HG02885 (cell line): ENCODE measurements at regions not wholly inside any gene's neighbourhood (a gene's known extent, or its start where the extent isn't known, plus 50 kb on each side); places are given as distances from the start of the nearest gene placed in this dataset.
"Not testable (repeated sequence)": the region's sequence is repeated elsewhere in the genome, so short reads cannot be mapped to it uniquely, and the experiment has no call there.

ENCODE experiments used
- ATAC-seq: cut with Tn5 transposase; IDR thresholded peaks from one replicate; pipeline ENCODE4 v1.9.1; 2021; ENCODE audit warnings: mild to moderate bottlenecking; ENCODE audit not compliant: unreplicated experiment, poor library complexity

GRCh38 chr21:41613533-41613909 is 105.6 kb upstream of the TMPRSS2 start:
- ATAC-seq = no peak

GRCh38 chr21:41612674-41613532 is 104.9 kb upstream of the TMPRSS2 start:
- no peak for ATAC-seq

GRCh38 chr21:41611966-41612606 is 104.1 kb upstream of the TMPRSS2 start:
- no peak for ATAC-seq

- ATAC-seq = no peak
Measured at GRCh38 chr21:41611441-41611840, 103.5 kb upstream of the TMPRSS2 start.

- ATAC-seq = not testable (repeated sequence)
Measured at GRCh38 chr21:41610840-41611115, 102.8 kb upstream of the TMPRSS2 start.

GRCh38 chr21:41610042-41610839 is 102.3 kb upstream of the TMPRSS2 start:
- ATAC-seq = no peak

- ATAC-seq = no peak
Measured at GRCh38 chr21:41606706-41607105, 98.7 kb upstream of the TMPRSS2 start.

GRCh38 chr21:41605934-41606285 is 98.0 kb upstream of the TMPRSS2 start:
- no peak for ATAC-seq

GRCh38 chr21:41605178-41605933 is 97.4 kb upstream of the TMPRSS2 start:
- no peak for ATAC-seq

GRCh38 chr21:41604583-41605041 is 96.7 kb upstream of the TMPRSS2 start:
- no peak for ATAC-seq

- no peak for ATAC-seq
Measured at GRCh38 chr21:41603476-41603875, 95.5 kb upstream of the TMPRSS2 start.

GRCh38 chr21:41602531-41602930 is 94.6 kb upstream of the TMPRSS2 start:
- ATAC-seq = no peak

GRCh38 chr21:41601573-41602368 is 93.8 kb upstream of the TMPRSS2 start:
- no peak for ATAC-seq

- ATAC-seq = no peak
Measured at GRCh38 chr21:41600961-41601572, 93.1 kb upstream of the TMPRSS2 start.

GRCh38 chr21:41600556-41600955 is 92.6 kb upstream of the TMPRSS2 start:
- no peak for ATAC-seq

- no peak for ATAC-seq
Measured at GRCh38 chr21:41600116-41600515, 92.2 kb upstream of the TMPRSS2 start.

- ATAC-seq = no peak
Measured at GRCh38 chr21:41598561-41599431, 90.8 kb upstream of the TMPRSS2 start.

GRCh38 chr21:41597811-41598231 is 89.9 kb upstream of the TMPRSS2 start:
- ATAC-seq = no peak
